Activated CD8-positive, alpha-beta memory T cell treated with anti-CD3 and anti-CD28 coated beads for 48 hours (primary cell): ENCODE measurements at regions not wholly inside any gene's neighbourhood (a gene's known extent, or its start where the extent isn't known, plus 50 kb on each side); places are given as distances from the start of the nearest gene placed in this dataset.

Experiments used
- DNase-seq, 3 experiments: peaks; one replicate each; pipeline ENCODE4 v3.0.0-alpha.2; 2020; ENCODE audit warnings: low read depth in 2 of 3, low spot score in 2 of 3

GRCh38 chr6:12577124-12577850, 139.3 kb upstream of the PHACTR1 start:
- DNase-seq: no peak

GRCh38 chr6:12578097-12578496, 138.5 kb upstream of the PHACTR1 start:
- no peak for DNase-seq

GRCh38 chr6:12578751-12579150, 137.8 kb upstream of the PHACTR1 start:
- no peak for DNase-seq

- DNase-seq: no peak
Measured at GRCh38 chr6:12580290-12580689, 136.3 kb upstream of the PHACTR1 start.

GRCh38 chr6:12582421-12583110, 134.0 kb upstream of the PHACTR1 start:
- DNase-seq: no peak

GRCh38 chr6:12584631-12585405, 131.7 kb upstream of the PHACTR1 start:
- DNase-seq: no peak

GRCh38 chr6:12585497-12585958, 131.0 kb upstream of the PHACTR1 start:
- DNase-seq: no peak

GRCh38 chr6:12586721-12587480, 129.7 kb upstream of the PHACTR1 start:
- no peak for DNase-seq

GRCh38 chr6:12590901-12591300, 125.7 kb upstream of the PHACTR1 start:
- DNase-seq: no peak

GRCh38 chr6:12592634-12593033, 123.9 kb upstream of the PHACTR1 start:
- no peak for DNase-seq

GRCh38 chr6:12593771-12594529, 122.6 kb upstream of the PHACTR1 start:
- DNase-seq: no peak

- DNase-seq: no peak
Measured at GRCh38 chr6:12594530-12594893, 122.1 kb upstream of the PHACTR1 start.

- no peak for DNase-seq
Measured at GRCh38 chr6:12595161-12595811, 121.3 kb upstream of the PHACTR1 start.

- no peak for DNase-seq
Measured at GRCh38 chr6:12596731-12597130, 119.8 kb upstream of the PHACTR1 start.

GRCh38 chr6:12598919-12599318, 117.6 kb upstream of the PHACTR1 start:
- DNase-seq: no peak

GRCh38 chr6:12601881-12602280, 114.7 kb upstream of the PHACTR1 start:
- DNase-seq: no peak

- DNase-seq: no peak
Measured at GRCh38 chr6:12602342-12602741, 114.2 kb upstream of the PHACTR1 start.

- no peak for DNase-seq
Measured at GRCh38 chr6:12602951-12603672, 113.5 kb upstream of the PHACTR1 start.

- DNase-seq: no peak
Measured at GRCh38 chr6:12603673-12604049, 112.9 kb upstream of the PHACTR1 start.
